ENCODE measurements at regions not wholly inside any gene's neighbourhood (a gene's known extent, or its start where the extent isn't known, plus 50 kb on each side); places are given as distances from the start of the nearest gene placed in this dataset.
"Not testable (repeated sequence)": the region's sequence is repeated elsewhere in the genome, so short reads cannot be mapped to it uniquely, and the experiment has no call there.

GRCh38 chr3:62926494-62926893 lies 51.3 kb upstream of the CADPS start:
- DNase-seq (ENCODE audit: low read depth), result no peak

GRCh38 chr3:62928256-62928655 lies 53.0 kb upstream of the CADPS start:
- no peak for DNase-seq (ENCODE audit: low read depth)

GRCh38 chr3:62929771-62930170 lies 54.6 kb upstream of the CADPS start:
- no peak for DNase-seq (ENCODE audit: low read depth)

GRCh38 chr3:62935793-62936192 lies 60.6 kb upstream of the CADPS start:
- no peak for DNase-seq (ENCODE audit: low read depth)

GRCh38 chr3:62936626-62937254 lies 61.5 kb upstream of the CADPS start:
- no peak for DNase-seq (ENCODE audit: low read depth)

GRCh38 chr3:62938583-62938982 lies 63.4 kb upstream of the CADPS start:
- no peak for DNase-seq (ENCODE audit: low read depth)

- no peak for DNase-seq (ENCODE audit: low read depth)
Measured at GRCh38 chr3:62939707-62940106, 64.5 kb upstream of the CADPS start.

GRCh38 chr3:62940771-62941563 lies 65.8 kb upstream of the CADPS start:
- DNase-seq (ENCODE audit: low read depth), result no peak

- no peak for DNase-seq (ENCODE audit: low read depth)
Measured at GRCh38 chr3:62942227-62942626, 67.0 kb upstream of the CADPS start.

GRCh38 chr3:62942764-62943163 lies 67.5 kb upstream of the CADPS start:
- no peak for DNase-seq (ENCODE audit: low read depth)

- no peak for DNase-seq (ENCODE audit: low read depth)
Measured at GRCh38 chr3:62948921-62949320, 73.7 kb upstream of the CADPS start.

- DNase-seq (ENCODE audit: low read depth), result no peak
Measured at GRCh38 chr3:62950210-62950609, 75.0 kb upstream of the CADPS start.

GRCh38 chr3:62951037-62951613 lies 75.9 kb upstream of the CADPS start:
- DNase-seq (ENCODE audit: low read depth), result no peak

GRCh38 chr3:62951880-62952279 lies 76.7 kb upstream of the CADPS start:
- not testable (repeated sequence) for DNase-seq (ENCODE audit: low read depth)

- no peak for DNase-seq (ENCODE audit: low read depth)
Measured at GRCh38 chr3:62954580-62954979, 79.4 kb upstream of the CADPS start.

GRCh38 chr3:62955126-62955525 lies 79.9 kb upstream of the CADPS start:
- no peak for DNase-seq (ENCODE audit: low read depth)

- DNase-seq (ENCODE audit: low read depth), result no peak
Measured at GRCh38 chr3:62956411-62956810, 81.2 kb upstream of the CADPS start.

- DNase-seq (ENCODE audit: low read depth), result no peak
Measured at GRCh38 chr3:62961874-62962556, 86.8 kb upstream of the CADPS start.

GRCh38 chr3:62962714-62963113 lies 87.5 kb upstream of the CADPS start:
- DNase-seq (ENCODE audit: low read depth), result no peak

- DNase-seq (ENCODE audit: low read depth), result peak; percentile 42
Measured at GRCh38 chr3:62965311-62965710, 90.1 kb upstream of the CADPS start.

GRCh38 chr3:62968128-62968527 lies 92.9 kb upstream of the CADPS start:
- DNase-seq (ENCODE audit: low read depth), result no peak

- DNase-seq (ENCODE audit: low read depth), result no peak
Measured at GRCh38 chr3:62970648-62971047, 95.4 kb upstream of the CADPS start.

- no peak for DNase-seq (ENCODE audit: low read depth)
Measured at GRCh38 chr3:62975566-62975965, 100.3 kb upstream of the CADPS start.

Measured in renal cortical epithelial cell (primary cell).